HepG2 (cell line): ENCODE measurements at regions not wholly inside any gene's neighbourhood (a gene's known extent, or its start where the extent isn't known, plus 50 kb on each side); places are given as distances from the start of the nearest gene placed in this dataset.
A peak's percentile ranks its signal among the peaks of the same experiment; 100 is the strongest.

Experiments
- ATAC-seq: fragments of 200-7000 bp; cut with Tn5 transposase; 3 replicates; pipeline ENCODE4 v1.9.1; 2020; ENCODE audit warnings: mild to moderate bottlenecking, moderate library complexity
- BruUV-seq: library from RNA; stranded (reverse); fragments of 400-500 nt; replicated peaks from 2 replicates; lab custom pipeline; 2021; lab: Mats Ljungman, UMichigan
- CTCF ChIA-PET: fragments of 300-600 bp; formaldehyde crosslinking; extraction: SDS; loops from one replicate; lab custom pipeline; 2021; ENCODE audit warnings: low total read pairs, inconsistent platforms, low intra/inter-chr PET ratio; lab: Yijun Ruan, JAX
- POLR2A ChIA-PET: fragments of 350-600 bp; sonication (Branson Sonifier 250); formaldehyde crosslinking; loops from one replicate; lab custom pipeline; 2020; ENCODE audit warnings: antibody characterized with exemption, inconsistent platforms; lab: Yijun Ruan, JAX
- DNase-seq: peaks from one replicate; pipeline ENCODE4 v3.0.0-alpha.2; 2015; ENCODE audit warnings: low spot score
- FAIRE-seq: peaks from 3 replicates; lab custom pipeline; 2011; peaks lifted over from hg19 to GRCh38; lab: Jason Lieb, UNC
- H2AFZ ChIP-seq: one replicate; pipeline ENCODE4 v1.6.1; 2011; ENCODE audit warnings: low read length, inconsistent platforms
- H3K27ac ChIP-seq: fragments of 300-600 bp; 3 replicates; pipeline ENCODE4 v1.8.0; 2011; ENCODE audit warnings: mixed run types, mild to moderate bottlenecking, mixed read lengths, low read length, inconsistent platforms; ENCODE audit not compliant: insufficient read depth; ENCODE audit errors: extremely low read length
- H3K27me3 ChIP-seq, 2 experiments: fragments of 200-600 bp in 1 of 2; 2 replicates in 1 of 2; 3 replicates in 1 of 2; pipeline versions ENCODE4 v1.6.0 to v1.8.0; 2011; ENCODE audit warnings: low read length in 2 of 2, mild to moderate bottlenecking in 2 of 2, moderate library complexity in 2 of 2, inconsistent platforms in 1 of 2; ENCODE audit not compliant: insufficient read depth in 2 of 2, control insufficient read depth in 1 of 2
- H3K36me3 ChIP-seq, 2 experiments: fragments of 200-600 bp in 1 of 2; replicated peaks in 1 of 2; 2 replicates in 1 of 2; 3 replicates in 1 of 2; pipeline versions ENCODE4 v1.5.1 to v1.8.0; 2011; ENCODE audit warnings: low read length in 2 of 2, inconsistent platforms in 1 of 2; ENCODE audit not compliant: insufficient read depth in 2 of 2, control insufficient read depth in 1 of 2
- H3K4me1 ChIP-seq: 2 replicates; pipeline ENCODE4 v1.5.1; 2012; ENCODE audit warnings: low read length, inconsistent platforms; ENCODE audit not compliant: insufficient read depth
- H3K4me2 ChIP-seq: 2 replicates; pipeline ENCODE4 v1.6.0; 2011; ENCODE audit warnings: low read depth, low read length, inconsistent platforms
- H3K4me3 ChIP-seq, 3 experiments: fragments of 200-600 bp in 1 of 3; sonication (generic), shearing (Covaris generic) in 1 of 3; replicated peaks in 1 of 3; 2 replicates each; pipeline ENCODE4 v1.5.1; 2011 to 2016; ENCODE audit warnings: low read length in 3 of 3, inconsistent platforms in 2 of 3, low read depth in 2 of 3, mild to moderate bottlenecking in 2 of 3, control low read depth in 1 of 3, mixed read lengths in 1 of 3; ENCODE audit not compliant: insufficient read depth in 1 of 3
- H3K79me2 ChIP-seq: one replicate; pipeline ENCODE4 v1.6.1; 2011; ENCODE audit warnings: low read length, inconsistent platforms; ENCODE audit not compliant: insufficient read depth
- H3K9ac ChIP-seq: 2 replicates; pipeline ENCODE4 v1.6.0; 2011; ENCODE audit warnings: mild to moderate bottlenecking, low read depth, low read length, inconsistent platforms; ENCODE audit not compliant: insufficient read depth
- H3K9me3 ChIP-seq: 2 replicates; pipeline ENCODE4 v1.5.1; 2012; ENCODE audit warnings: mild to moderate bottlenecking, low read length
- H4K20me1 ChIP-seq: 2 replicates; pipeline ENCODE4 v1.6.0; 2011; ENCODE audit warnings: inconsistent platforms, mild to moderate bottlenecking, low read length, moderate library complexity; ENCODE audit not compliant: insufficient read depth
- CREB1 ChIP-seq, 2 experiments: fragments of 450-650 bp in 1 of 2; IDR thresholded peaks; 2 replicates each; pipeline ENCODE4 v1.6.1; 2016 to 2017; ENCODE audit warnings: control low read depth in 1 of 2, mild to moderate bottlenecking in 1 of 2, missing compliant biosample characterization in 1 of 2, missing genetic modification characterization in 1 of 2
- KDM2A ChIP-seq: sonication (generic); formaldehyde crosslinking; IDR thresholded peaks from 2 replicates; pipeline ENCODE4 v1.4.0; 2020; ENCODE audit warnings: low read depth, missing genetic modification reagents, borderline replicate concordance
- MEIS1 ChIP-seq: sonication (generic); formaldehyde crosslinking; IDR thresholded peaks from 2 replicates; pipeline ENCODE4 v1.9.0; 2021; ENCODE audit warnings: mild to moderate bottlenecking, missing genetic modification reagents, moderate library complexity, borderline replicate concordance
- NR3C1 ChIP-seq: sonication (generic); formaldehyde crosslinking; IDR thresholded peaks from 2 replicates; pipeline ENCODE4 v1.4.0; 2020; ENCODE audit warnings: missing genetic modification reagents
- RBAK ChIP-seq: sonication (generic); formaldehyde crosslinking; IDR thresholded peaks from 2 replicates; pipeline ENCODE4 v1.5.1; 2020; ENCODE audit warnings: mild to moderate bottlenecking, missing genetic modification reagents
- RERE ChIP-seq: IDR thresholded peaks from 2 replicates; pipeline ENCODE4 v1.6.1; 2016; ENCODE audit warnings: low read depth, missing genetic modification reagents, missing compliant biosample characterization
- TEAD2 ChIP-seq: sonication (generic); formaldehyde crosslinking; IDR thresholded peaks from 2 replicates; pipeline ENCODE4 v1.9.0; 2021; ENCODE audit warnings: missing genetic modification reagents
- ZNF12 ChIP-seq: sonication (generic); formaldehyde crosslinking; IDR thresholded peaks from 2 replicates; pipeline ENCODE4 v1.5.0; 2020; ENCODE audit warnings: missing genetic modification reagents
- ZNF652 ChIP-seq: IDR thresholded peaks from 2 replicates; pipeline ENCODE4 v1.6.1; 2016; ENCODE audit warnings: low read depth, borderline replicate concordance
- ZNF777 ChIP-seq: sonication (generic); formaldehyde crosslinking; IDR thresholded peaks from 2 replicates; pipeline ENCODE4 v1.4.0; 2020; ENCODE audit warnings: missing genetic modification reagents
- WGBS: methylation state at CpG from one replicate; pipeline ENCODE4 v1.1.6; 2017; ENCODE audit warnings: low lambda C conversion rate; 5-methylcytosine and 5-hydroxymethylcytosine counted together
- in situ Hi-C: cut with HindIII; loops from 2 replicates; pipeline ENCODE4 v1.10.0; 2017; ENCODE audit warnings: low pct_unique_long_range_greater_than_20kb; ENCODE audit not compliant: extremely low pct_ligation_motif_present
- intact Hi-C: fragments of 100-400 bp; cut with micrococcal nuclease; formaldehyde crosslinking; loops from one replicate; pipeline ENCODE4 v1.10.0; 2022; ENCODE audit not compliant: unreplicated experiment

GRCh38 chr5:112630246-112631009 lies 107.3 kb upstream of the APC start:
- Histone ChIP-seq H3K4me2 (no peak overlapping the region), H3K27ac (no peak overlapping the region), H3K36me3 (no peaks in the 10 kb centered on the region), H3K9ac (no peak overlapping the region), H2AFZ (no peak overlapping the region), H3K79me2 (no peaks in the 10 kb centered on the region), H3K4me1 (no peaks in the 10 kb centered on the region), H3K9me3 (no peaks in the 10 kb centered on the region), H4K20me1 (no peaks in the 10 kb centered on the region), H3K4me3 (no peak overlapping the region), H3K27me3 (0 out of 5 replicates have a peak, but pooled peaks cover 1 to 3% of the 10 kb centered on the region in 2 experiments)
- no peak for ATAC-seq
- no TSS peak for BruUV-seq
- ChIA-PET POLR2A (no interaction called here), CTCF (no interaction called here)
- TF ChIP-seq MEIS1 (CRISPR knock-in tag) = no peak
- peak; percentile 40; the same call in 1 of the 2 replicates for TF ChIP-seq CREB1 (IDR thresholded peaks at IDR 0.05)
- TF ChIP-seq CREB1 (CRISPR knock-in tag; IDR thresholded peaks at IDR 0.05) = no peak
- FAIRE-seq = no peak
- intact Hi-C loops = no loop called here
- in situ Hi-C loops = no loop called here
- DNase-seq = no peak
- 0% methylated on average over 3 of the region's 3 CpGs for WGBS

GRCh38 chr5:112634166-112634565 lies 103.5 kb upstream of the APC start:
- H3K4me3 ChIP-seq = no peak overlapping the region
- H3K9ac ChIP-seq = no peak overlapping the region
- H3K9me3 ChIP-seq = no peaks in the 10 kb centered on the region
- POLR2A ChIA-PET = no interaction called here
- no peak overlapping the region for H3K4me2 ChIP-seq
- H4K20me1 ChIP-seq = no peaks in the 10 kb centered on the region
- H3K36me3 ChIP-seq = no peaks in the 10 kb centered on the region
- WGBS = 21% methylated on average over 1 of the region's 1 CpG
- DNase-seq = no peak
- in situ Hi-C loops = no loop called here
- no peaks in the 10 kb centered on the region for H3K79me2 ChIP-seq
- H3K27me3 ChIP-seq = no peaks in the 10 kb centered on the region
- no TSS peak for BruUV-seq
- H2AFZ ChIP-seq = no peak overlapping the region
- ATAC-seq = no peak
- H3K27ac ChIP-seq = no peak overlapping the region
- CTCF ChIA-PET = no interaction called here
- no peaks in the 10 kb centered on the region for H3K4me1 ChIP-seq
- FAIRE-seq = no peak
- intact Hi-C loops = no loop called here
- TF ChIP-seq RBAK (CRISPR knock-in tag) = no peak
- TF ChIP-seq ZNF12 (CRISPR knock-in tag) = no peak
- no peak for TF ChIP-seq KDM2A
- no peak for TF ChIP-seq NR3C1 (CRISPR knock-in tag)
- TF ChIP-seq RERE = no peak
- TF ChIP-seq ZNF652 = no peak
- no peak for TF ChIP-seq TEAD2 (CRISPR knock-in tag)
- no peak for TF ChIP-seq ZNF777 (CRISPR knock-in tag)
